ENCODE measurements at regions not wholly inside any gene's neighbourhood (a gene's known extent, or its start where the extent isn't known, plus 50 kb on each side); places are given as distances from the start of the nearest gene placed in this dataset.

DNA sequence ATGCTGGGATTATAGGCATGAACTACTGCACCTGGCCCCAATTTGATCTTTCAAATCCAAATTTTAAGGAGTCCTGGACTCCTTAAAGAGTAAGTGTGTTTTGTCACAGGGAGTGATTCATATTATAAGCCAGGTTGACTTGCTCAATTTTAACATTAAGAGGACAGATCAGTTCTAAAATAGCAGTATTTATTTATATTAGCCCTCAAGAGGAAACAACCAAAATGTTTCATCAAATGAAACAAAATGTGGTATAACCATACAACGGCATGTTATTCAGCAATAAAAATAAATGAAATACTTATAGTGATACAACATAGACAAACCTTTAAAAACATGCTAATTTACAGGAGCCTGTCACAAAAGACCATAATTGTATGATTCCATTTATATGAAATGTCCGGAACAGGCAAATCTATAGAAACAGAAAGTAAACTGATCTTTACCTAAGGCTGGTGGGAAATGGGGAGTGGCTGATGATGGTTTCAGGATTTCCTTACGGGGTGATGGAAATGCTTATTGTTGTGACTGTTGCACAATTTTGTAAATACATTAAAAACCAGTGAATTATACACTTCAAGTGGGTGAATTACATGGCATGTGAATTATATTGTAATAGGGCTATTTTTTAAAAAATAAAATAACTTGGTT is 637.4 kb downstream of the MMUT start:
- TF ChIP-seq CTCF (IDR thresholded peaks at IDR 0.05) (no peak), POLR2A (IDR thresholded peaks at IDR 0.05) (no peak)

All from testis (tissue), 2 donors.